ENCODE measurements at regions not wholly inside any gene's neighbourhood (a gene's known extent, or its start where the extent isn't known, plus 50 kb on each side); places are given as distances from the start of the nearest gene placed in this dataset.
"Not testable (repeated sequence)": the region's sequence is repeated elsewhere in the genome, so short reads cannot be mapped to it uniquely, and the experiment has no call there.

DNA sequence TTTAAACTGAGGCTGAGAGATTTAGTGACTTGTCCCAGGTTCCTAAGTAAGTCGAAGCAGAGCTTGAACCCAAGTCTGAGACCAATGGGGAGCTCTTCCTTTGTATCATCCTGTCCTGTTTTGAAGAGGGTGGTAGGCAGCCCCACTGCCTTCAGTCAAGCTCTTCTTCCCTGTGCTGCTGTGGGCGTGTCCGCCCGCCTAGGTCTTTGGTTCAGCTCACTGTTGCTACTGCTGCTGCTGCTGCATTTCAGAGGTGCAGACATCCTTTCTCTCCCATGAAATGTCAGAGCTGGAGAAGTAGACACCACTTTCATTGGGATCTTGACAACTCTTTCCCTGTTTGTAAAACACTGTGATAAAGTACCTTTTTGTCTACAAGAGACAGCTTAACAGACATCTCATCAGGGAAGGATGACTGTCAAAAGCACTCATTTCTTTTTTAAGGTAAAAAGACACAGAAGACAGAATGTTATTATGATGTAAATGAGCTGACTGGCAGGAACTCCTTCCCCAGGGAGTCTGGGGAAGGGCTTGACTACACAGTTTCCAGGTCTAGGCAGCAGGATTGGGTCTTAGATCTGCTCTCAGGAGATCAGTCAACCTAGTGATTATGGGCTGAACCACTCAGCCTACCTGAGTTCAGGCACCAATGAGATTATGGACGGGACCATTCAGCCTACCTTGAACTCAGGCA is 91.7 kb upstream of the TRIB2 start:
- DNase-seq = no peak
- Histone ChIP-seq H3K36me3 (no peaks in the 10 kb centered on the region), H3K4me1 (no peaks in the 10 kb centered on the region), H3K27ac (no peak overlapping the region), H3K9me3 (no peaks in the 10 kb centered on the region), H3K27me3 (no peaks in the 10 kb centered on the region), H3K4me3 (no peak overlapping the region)
- TF ChIP-seq, protein P1, sequence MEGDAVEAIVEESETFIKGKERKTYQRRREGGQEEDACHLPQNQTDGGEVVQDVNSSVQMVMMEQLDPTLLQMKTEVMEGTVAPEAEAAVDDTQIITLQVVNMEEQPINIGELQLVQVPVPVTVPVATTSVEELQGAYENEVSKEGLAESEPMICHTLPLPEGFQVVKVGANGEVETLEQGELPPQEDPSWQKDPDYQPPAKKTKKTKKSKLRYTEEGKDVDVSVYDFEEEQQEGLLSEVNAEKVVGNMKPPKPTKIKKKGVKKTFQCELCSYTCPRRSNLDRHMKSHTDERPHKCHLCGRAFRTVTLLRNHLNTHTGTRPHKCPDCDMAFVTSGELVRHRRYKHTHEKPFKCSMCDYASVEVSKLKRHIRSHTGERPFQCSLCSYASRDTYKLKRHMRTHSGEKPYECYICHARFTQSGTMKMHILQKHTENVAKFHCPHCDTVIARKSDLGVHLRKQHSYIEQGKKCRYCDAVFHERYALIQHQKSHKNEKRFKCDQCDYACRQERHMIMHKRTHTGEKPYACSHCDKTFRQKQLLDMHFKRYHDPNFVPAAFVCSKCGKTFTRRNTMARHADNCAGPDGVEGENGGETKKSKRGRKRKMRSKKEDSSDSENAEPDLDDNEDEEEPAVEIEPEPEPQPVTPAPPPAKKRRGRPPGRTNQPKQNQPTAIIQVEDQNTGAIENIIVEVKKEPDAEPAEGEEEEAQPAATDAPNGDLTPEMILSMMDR (IDR thresholded peaks at IDR 0.05) = no peak
- ATAC-seq = no peak
- intact Hi-C loops (cut with DNase I) = no loop called here

DNA sequence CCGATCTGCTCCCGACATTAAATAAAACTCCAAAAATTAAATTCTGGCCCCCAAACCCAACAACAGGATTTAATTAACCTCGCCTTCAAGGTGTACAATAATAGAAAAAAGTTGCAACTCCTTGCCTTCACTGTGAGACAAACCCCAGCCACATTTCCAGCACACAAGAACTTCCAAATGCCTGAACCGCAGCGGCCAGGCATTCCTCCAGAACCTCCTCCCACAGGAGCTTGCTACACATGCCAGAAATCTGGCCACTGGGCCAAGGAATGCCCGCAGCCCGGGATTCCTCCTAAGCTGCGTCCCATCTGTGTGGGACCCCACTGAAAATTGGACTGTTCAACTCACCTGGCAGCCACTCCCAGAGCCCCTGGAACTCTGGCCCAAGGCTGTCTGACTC is 88.2 kb upstream of the TRIB2 start:
- H3K36me3 ChIP-seq; H3K9me3 ChIP-seq; ATAC-seq; H3K27me3 ChIP-seq; intact Hi-C loops (cut with DNase I); DNase-seq; H3K4me3 ChIP-seq; H3K4me1 ChIP-seq; H3K27ac ChIP-seq: not testable (repeated sequence)

GRCh38 chr2:12636837-12637581 is 79.7 kb upstream of the TRIB2 start:
- Histone ChIP-seq H3K36me3 (no peaks in the 10 kb centered on the region), H3K27ac (no peak overlapping the region), H3K9me3 (no peaks in the 10 kb centered on the region), H3K27me3 (no peaks in the 10 kb centered on the region), H3K4me3 (no peak overlapping the region), H3K4me1 (peaks cover 0 to 2% of the 10 kb centered on the region in 2 donors)
- ATAC-seq (no peak), DNase-seq (no peak)
- intact Hi-C loops (cut with DNase I) = no loop called here
- TF ChIP-seq, protein P1 (IDR thresholded peaks at IDR 0.05) = no peak

DNA sequence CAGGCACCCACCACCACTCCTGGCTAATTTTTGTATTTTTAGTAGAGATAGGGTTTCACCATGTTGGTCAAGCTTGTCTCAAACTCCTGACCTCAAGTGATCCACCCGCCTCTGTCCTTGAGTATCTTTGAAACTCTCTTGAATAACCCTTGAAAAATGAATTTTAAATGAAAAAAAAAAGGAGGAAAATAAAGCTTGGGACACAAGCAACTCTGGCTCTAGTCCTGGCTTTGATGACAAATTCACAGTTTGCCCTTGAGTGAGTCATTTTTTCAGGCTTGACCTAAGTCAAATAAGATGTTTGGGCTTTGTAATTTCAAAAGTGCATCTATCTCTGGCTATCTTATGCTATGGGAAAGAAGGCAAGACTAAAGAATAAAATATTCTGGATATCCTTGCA is 79.0 kb upstream of the TRIB2 start:
- TF ChIP-seq, protein P1 (IDR thresholded peaks at IDR 0.05) = no peak
- Histone ChIP-seq H3K27me3 (no peaks in the 10 kb centered on the region), H3K27ac (no peak overlapping the region), H3K4me3 (no peak overlapping the region), H3K9me3 (no peaks in the 10 kb centered on the region), H3K36me3 (no peaks in the 10 kb centered on the region), H3K4me1 (peaks cover 0 to 2% of the 10 kb centered on the region in 2 donors)
- intact Hi-C loops (cut with DNase I) = no loop called here
- DNase-seq (no peak), ATAC-seq (peak; percentile 16)

DNA sequence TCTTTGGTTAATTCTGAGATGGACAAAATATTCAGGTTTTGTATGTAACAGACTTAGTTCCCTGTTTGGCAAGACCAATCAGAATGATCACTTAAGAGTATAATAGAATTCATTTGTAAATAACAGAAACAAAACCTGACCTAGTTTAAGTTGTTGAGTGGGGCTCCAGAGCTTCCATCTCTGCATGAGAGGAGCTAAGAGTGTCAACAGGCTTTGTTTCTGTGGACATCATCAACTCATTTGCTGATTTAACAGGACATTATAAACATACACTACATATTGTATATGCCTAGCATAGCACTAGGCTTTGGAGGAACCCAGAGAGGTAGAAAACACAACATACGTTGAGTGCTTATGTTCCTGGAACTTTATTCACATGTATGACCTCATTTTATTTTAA is 75.3 kb upstream of the TRIB2 start:
- TF ChIP-seq, protein P1 (IDR thresholded peaks at IDR 0.05) = no peak
- H3K36me3 ChIP-seq = no peaks in the 10 kb centered on the region
- H3K4me1 ChIP-seq = peaks cover 0 to under 1% of the 10 kb centered on the region in 2 donors
- ATAC-seq (no peak), DNase-seq (no peak)
- intact Hi-C loops (cut with DNase I) = no loop called here
- H3K4me3 ChIP-seq = no peak overlapping the region
- no peaks in the 10 kb centered on the region for H3K27me3 ChIP-seq
- no peak overlapping the region for H3K27ac ChIP-seq
- H3K9me3 ChIP-seq = peaks cover 0 to under 1% of the 10 kb centered on the region in 2 donors

Data from left lung (tissue), 4 donors.